CD14-positive monocyte (primary cell): ENCODE measurements at regions not wholly inside any gene's neighbourhood (a gene's known extent, or its start where the extent isn't known, plus 50 kb on each side); places are given as distances from the start of the nearest gene placed in this dataset.

Experiments
- DNase-seq, 3 donors: peaks; one replicate each; pipeline ENCODE4 v3.0.0-alpha.2; 2011 to 2022
- H2AFZ ChIP-seq: 2 replicates; pipeline ENCODE4 v1.6.0; 2012; ENCODE audit warnings: mild to moderate bottlenecking, low read depth, low read length, inconsistent platforms; ENCODE audit not compliant: insufficient read depth, poor library complexity, severe bottlenecking
- H3K27ac ChIP-seq, 2 donors: 1 replicate in 1 of 2; 2 replicates in 1 of 2; pipeline ENCODE4 v1.5.1; 2012 to 2013; ENCODE audit warnings: low read length in 2 of 2, control low read depth in 1 of 2, inconsistent platforms in 1 of 2, low read depth in 1 of 2, mild to moderate bottlenecking in 1 of 2
- H3K27me3 ChIP-seq, 2 donors: one replicate each; pipeline versions ENCODE4 v1.6.0 to v1.6.1; 2011 to 2013; ENCODE audit warnings: low read length in 2 of 2; ENCODE audit not compliant: control insufficient read depth in 2 of 2, insufficient read depth in 2 of 2
- H3K36me3 ChIP-seq, 2 donors: replicated peaks in 1 of 2; 1 replicate in 1 of 2; 2 replicates in 1 of 2; pipeline versions ENCODE4 v1.5.1 to v1.6.1; 2012 to 2013; ENCODE audit warnings: low read length in 2 of 2, control low read depth in 1 of 2, inconsistent platforms in 1 of 2, mild to moderate bottlenecking in 1 of 2; ENCODE audit not compliant: insufficient read depth in 2 of 2, control insufficient read depth in 1 of 2
- H3K4me1 ChIP-seq, 2 donors: 1 replicate in 1 of 2; 2 replicates in 1 of 2; pipeline versions ENCODE4 v1.5.1 to v1.6.1; 2012 to 2013; ENCODE audit warnings: low read length in 2 of 2, control low read depth in 1 of 2, inconsistent platforms in 1 of 2, mild to moderate bottlenecking in 1 of 2, moderate library complexity in 1 of 2; ENCODE audit not compliant: insufficient read depth in 2 of 2, control insufficient read depth in 1 of 2
- H3K4me2 ChIP-seq: replicated peaks from 2 replicates; pipeline ENCODE3; 2012; ENCODE audit warnings: low read length, moderate library complexity, mild to moderate bottlenecking; ENCODE audit not compliant: poor library complexity, severe bottlenecking; ENCODE audit errors: extremely low read depth
- H3K4me3 ChIP-seq, 3 experiments: fragments of 200-600 bp in 1 of 3; sonication (generic) in 1 of 3; replicated peaks in 1 of 3; 1 replicate in 2 of 3; 2 replicates in 1 of 3; pipeline ENCODE4 v1.5.1; 2011 to 2013; ENCODE audit warnings: low read length in 3 of 3, mild to moderate bottlenecking in 3 of 3, control low read depth in 2 of 3, low read depth in 2 of 3, inconsistent platforms in 1 of 3, moderate library complexity in 1 of 3
- H3K79me2 ChIP-seq: 2 replicates; pipeline ENCODE4 v1.6.0; 2012; ENCODE audit warnings: mild to moderate bottlenecking, control low read depth, inconsistent platforms, low read length, moderate library complexity; ENCODE audit not compliant: insufficient read depth
- H3K9ac ChIP-seq: 2 replicates; pipeline ENCODE4 v1.6.0; 2017; ENCODE audit warnings: low read length, mild to moderate bottlenecking; ENCODE audit not compliant: insufficient read depth, poor library complexity, severe bottlenecking
- H3K9me3 ChIP-seq, 2 donors: replicated peaks in 1 of 2; 1 replicate in 1 of 2; 2 replicates in 1 of 2; pipeline versions ENCODE4 v1.5.1 to v1.6.1; 2012 to 2013; ENCODE audit warnings: low read length in 2 of 2, control low read depth in 1 of 2; ENCODE audit not compliant: control insufficient read depth in 1 of 2, insufficient read depth in 1 of 2
- H4K20me1 ChIP-seq: 2 replicates; pipeline ENCODE4 v1.6.0; 2012; ENCODE audit warnings: mild to moderate bottlenecking, low read length, control low read depth, moderate library complexity; ENCODE audit not compliant: insufficient read depth
- H3K27ac Mint-ChIP-seq, 7 donors: one replicate each; pipeline ENCODE4 v1.8.0; 2020; ENCODE audit warnings: mild to moderate bottlenecking in 7 of 7, mixed read lengths in 7 of 7, moderate library complexity in 6 of 7, inconsistent platforms in 2 of 7
- H3K27me3 Mint-ChIP-seq, 3 donors: one replicate each; pipeline ENCODE4 v1.8.0; 2021 to 2022; ENCODE audit warnings: low read depth in 3 of 3, mild to moderate bottlenecking in 3 of 3, mixed read lengths in 3 of 3, moderate library complexity in 3 of 3, inconsistent platforms in 1 of 3
- H3K36me3 Mint-ChIP-seq, 2 donors: one replicate each; pipeline ENCODE4 v1.8.0; 2020; ENCODE audit warnings: mixed read lengths in 2 of 2, inconsistent platforms in 1 of 2, mild to moderate bottlenecking in 1 of 2
- H3K4me1 Mint-ChIP-seq: one replicate; pipeline ENCODE4 v1.8.0; 2020; ENCODE audit warnings: mild to moderate bottlenecking, mixed read lengths
- H3K4me3 Mint-ChIP-seq, 2 donors: one replicate each; pipeline ENCODE4 v1.8.0; 2020; ENCODE audit warnings: mild to moderate bottlenecking in 2 of 2, mixed read lengths in 2 of 2, moderate library complexity in 1 of 2
- H3K9me3 Mint-ChIP-seq, 7 donors: one replicate each; pipeline ENCODE4 v1.8.0; 2020 to 2022; ENCODE audit warnings: mixed read lengths in 7 of 7, mild to moderate bottlenecking in 6 of 7, moderate library complexity in 6 of 7, inconsistent platforms in 2 of 7
- whole genome bisulfite sequencing: methylation state at CpG from one replicate; pipeline ENCODE4 v1.1.5; 2013; ENCODE audit warnings: missing lambda C conversion rate; ENCODE audit not compliant: insufficient coverage; 5-methylcytosine and 5-hydroxymethylcytosine counted together
- intact Hi-C, 2 donors: fragments of 100-400 bp; cut with micrococcal nuclease; formaldehyde crosslinking; loops; one replicate each; pipeline versions ENCODE4 v1.15.0 to v1.15.1; 2023
- TF ChIP-seq, protein P1 (sequence below): fragments of 200-600 bp; IDR thresholded peaks from one replicate; pipeline ENCODE4 v1.8.0; 2022; ENCODE audit warnings: antibody characterized with exemption, mild to moderate bottlenecking

DNA sequence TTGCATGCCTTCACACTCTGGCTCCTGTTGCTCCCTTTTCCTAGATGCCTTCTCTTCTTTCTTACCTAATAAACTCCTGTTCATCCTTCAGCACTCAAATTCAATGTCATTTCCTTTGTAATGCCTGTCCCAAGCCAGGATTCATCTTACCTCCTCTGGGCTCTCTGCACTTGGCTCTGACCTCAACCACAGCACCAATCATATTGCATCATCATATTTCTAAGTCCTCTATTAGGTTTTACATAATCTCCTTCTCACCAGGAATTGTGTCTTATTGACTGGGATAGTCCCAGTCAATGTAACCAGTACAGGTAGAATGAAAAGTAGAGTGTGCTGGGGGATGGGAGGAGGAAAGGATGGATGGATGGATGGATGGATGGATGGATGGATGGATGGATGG lies 187.1 kb downstream of the NRP2 start:
- Mint-ChIP-seq H3K9me3 (peaks cover 1 to 12% (median 9%) of the 10 kb centered on the region in 7 donors), H3K36me3 (no peaks in the 10 kb centered on the region), H3K4me3 (peak overlapping the region in 1 of 2 donors; percentile 52), H3K27me3 (peaks cover 2 to 8% (median 6%) of the 10 kb centered on the region in 3 donors), H3K4me1 (peaks cover 23% of the 10 kb centered on the region), H3K27ac (peak overlapping the region in 2 of 7 donors; percentile 56 to 90)
- Histone ChIP-seq H3K36me3 (no peaks in the 10 kb centered on the region), H3K4me3 (peak overlapping the region in 1 of 3 experiments; percentile 16), H3K27me3 (no peaks in the 10 kb centered on the region), H3K79me2 (no peaks in the 10 kb centered on the region), H4K20me1 (no peaks in the 10 kb centered on the region), H3K9me3 (peaks cover 6 to 8% of the 10 kb centered on the region in 2 donors), H2AFZ (no peak overlapping the region), H3K4me2 (no peak overlapping the region), H3K9ac (no peak overlapping the region), H3K27ac (no peak overlapping the region), H3K4me1 (peaks cover 19 to 20% of the 10 kb centered on the region in 2 donors)
- peak in 2 of 3 donors; percentile 8 to 31 for DNase-seq
- TF ChIP-seq, protein P1, sequence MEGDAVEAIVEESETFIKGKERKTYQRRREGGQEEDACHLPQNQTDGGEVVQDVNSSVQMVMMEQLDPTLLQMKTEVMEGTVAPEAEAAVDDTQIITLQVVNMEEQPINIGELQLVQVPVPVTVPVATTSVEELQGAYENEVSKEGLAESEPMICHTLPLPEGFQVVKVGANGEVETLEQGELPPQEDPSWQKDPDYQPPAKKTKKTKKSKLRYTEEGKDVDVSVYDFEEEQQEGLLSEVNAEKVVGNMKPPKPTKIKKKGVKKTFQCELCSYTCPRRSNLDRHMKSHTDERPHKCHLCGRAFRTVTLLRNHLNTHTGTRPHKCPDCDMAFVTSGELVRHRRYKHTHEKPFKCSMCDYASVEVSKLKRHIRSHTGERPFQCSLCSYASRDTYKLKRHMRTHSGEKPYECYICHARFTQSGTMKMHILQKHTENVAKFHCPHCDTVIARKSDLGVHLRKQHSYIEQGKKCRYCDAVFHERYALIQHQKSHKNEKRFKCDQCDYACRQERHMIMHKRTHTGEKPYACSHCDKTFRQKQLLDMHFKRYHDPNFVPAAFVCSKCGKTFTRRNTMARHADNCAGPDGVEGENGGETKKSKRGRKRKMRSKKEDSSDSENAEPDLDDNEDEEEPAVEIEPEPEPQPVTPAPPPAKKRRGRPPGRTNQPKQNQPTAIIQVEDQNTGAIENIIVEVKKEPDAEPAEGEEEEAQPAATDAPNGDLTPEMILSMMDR, result no peak
- intact Hi-C loops, result no loop called here

DNA sequence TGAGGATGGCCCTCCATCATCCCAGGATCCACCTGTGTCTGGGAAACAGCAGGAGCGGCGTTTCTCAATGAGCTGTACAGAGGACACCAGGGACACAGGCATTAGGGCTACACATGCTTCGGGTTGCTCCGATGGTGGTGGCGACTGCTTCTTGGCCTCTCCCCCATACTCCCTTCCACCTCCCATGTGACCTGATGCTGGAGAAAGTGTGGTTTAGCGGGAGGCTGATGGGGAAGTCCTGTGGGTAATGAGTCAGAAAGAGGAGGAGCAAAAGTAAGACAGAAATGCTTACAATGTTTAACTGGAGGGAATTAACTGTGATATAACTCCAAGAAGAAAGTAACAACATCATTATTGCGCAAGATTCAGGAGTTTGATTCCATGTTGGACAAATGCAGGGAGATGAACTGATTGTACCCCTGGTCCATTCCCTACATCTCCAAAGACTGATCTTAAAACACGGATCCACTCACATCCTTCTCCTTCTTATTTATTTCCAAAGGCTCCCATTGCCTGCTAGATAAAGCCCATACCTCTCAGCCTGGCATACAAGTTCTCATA lies 186.6 kb downstream of the NRP2 start:
- H3K79me2 ChIP-seq, result no peaks in the 10 kb centered on the region
- peak overlapping the region; percentile 35 for H3K4me2 ChIP-seq
- H3K9ac ChIP-seq, result no peak overlapping the region
- peak; percentile 60 to 92 (median 73) for DNase-seq
- TF ChIP-seq, protein P1, result no peak
- intact Hi-C loops, result no loop called here
- H3K27me3 ChIP-seq, result no peaks in the 10 kb centered on the region
- 67% methylated on average over 1 of the region's 8 CpGs for WGBS
- H4K20me1 ChIP-seq, result no peaks in the 10 kb centered on the region
- Mint-ChIP-seq H3K27me3 (peaks cover 2 to 7% (median 6%) of the 10 kb centered on the region in 3 donors), H3K27ac (peak overlapping the region in 5 of 7 donors; percentile 11 to 90 (median 56)), H3K9me3 (peaks cover 0 to 6% (median 3%) of the 10 kb centered on the region in 7 donors), H3K4me3 (peak overlapping the region; percentile 13 to 52), H3K36me3 (no peaks in the 10 kb centered on the region), H3K4me1 (peaks cover 23% of the 10 kb centered on the region)
- peak overlapping the region in 1 of 3 experiments; percentile 16 for H3K4me3 ChIP-seq
- no peak overlapping the region for H3K27ac ChIP-seq
- H2AFZ ChIP-seq, result peak overlapping the region; percentile 16
- H3K9me3 ChIP-seq, result peaks cover under 1 to 2% of the 10 kb centered on the region in 2 donors
- H3K4me1 ChIP-seq, result peaks cover 19 to 20% of the 10 kb centered on the region in 2 donors
- H3K36me3 ChIP-seq, result no peaks in the 10 kb centered on the region
